PC-3 (cell line): ENCODE measurements at regions not wholly inside any gene's neighbourhood (a gene's known extent, or its start where the extent isn't known, plus 50 kb on each side); places are given as distances from the start of the nearest gene placed in this dataset.

Experiments
- CTCF ChIP-seq: fragments of 300-600 bp; sonication (generic); conservative IDR thresholded peaks from 2 replicates; pipeline ENCODE4 v1.5.1; 2017; ENCODE audit warnings: antibody characterized with exemption, low read depth, mild to moderate bottlenecking, low read length
- EZH2 ChIP-seq: fragments of 300-600 bp; sonication (generic); IDR thresholded peaks from one replicate; pipeline ENCODE4 v1.6.1; 2017; ENCODE audit warnings: antibody characterized with exemption, mild to moderate bottlenecking, low read length; ENCODE audit not compliant: unreplicated experiment
- EZH2phosphoT487 ChIP-seq: fragments of 300-600 bp; sonication (generic); IDR thresholded peaks from 2 replicates; pipeline ENCODE4 v1.6.1; 2018; ENCODE audit warnings: mild to moderate bottlenecking, antibody characterized with exemption, low read length, borderline replicate concordance

GRCh38 chr2:41326851-41327250 lies 721.0 kb upstream of the PKDCC start:
- TF ChIP-seq CTCF (no peak), EZH2 (no peak), EZH2phosphoT487 (no peak)
